ENCODE measurements at regions not wholly inside any gene's neighbourhood (a gene's known extent, or its start where the extent isn't known, plus 50 kb on each side); places are given as distances from the start of the nearest gene placed in this dataset.

GRCh38 chr6:27176096-27176495 lies 71.4 kb upstream of the PRSS16 start:
- TF ChIP-seq POLR2A (IDR thresholded peaks at IDR 0.05; ENCODE audit: low read depth, low read length) = no peak
- no peak for TF ChIP-seq POLR2AphosphoS5 (IDR thresholded peaks at IDR 0.05; ENCODE audit: low read depth, low read length)

Data from GM12892 (cell line).